CD4-positive, CD25-positive, alpha-beta regulatory T cell (primary cell): ENCODE measurements at regions not wholly inside any gene's neighbourhood (a gene's known extent, or its start where the extent isn't known, plus 50 kb on each side); places are given as distances from the start of the nearest gene placed in this dataset.
A peak's percentile ranks its signal among the peaks of the same experiment; 100 is the strongest.
"Not testable (repeated sequence)": the region's sequence is repeated elsewhere in the genome, so short reads cannot be mapped to it uniquely, and the experiment has no call there.

Experiments
- ATAC-seq, 2 donors: fragments of 150-1000 bp; cut with Tn5 transposase; one replicate each; pipeline ENCODE4 v1.10.0; 2021; ENCODE audit warnings: low read depth in 2 of 2, moderate number of reproducible peaks in 2 of 2, moderate library complexity in 1 of 2
- DNase-seq, 3 donors: peaks; one replicate each; pipeline versions ENCODE4 v3.0.0 to v3.0.0-alpha.2; 2012 to 2022; ENCODE audit warnings: mixed read lengths in 1 of 3
- H3K27ac ChIP-seq: one replicate; pipeline ENCODE4 v1.7.0; 2013; ENCODE audit warnings: mild to moderate bottlenecking, low read length; ENCODE audit not compliant: insufficient read depth, poor library complexity, severe bottlenecking
- H3K27me3 ChIP-seq: one replicate; pipeline ENCODE4 v1.7.0; 2013; ENCODE audit warnings: low read length; ENCODE audit not compliant: control insufficient read depth, insufficient read depth
- H3K36me3 ChIP-seq: one replicate; pipeline ENCODE4 v1.7.0; 2013; ENCODE audit warnings: mild to moderate bottlenecking, low read length, moderate library complexity; ENCODE audit not compliant: control insufficient read depth, insufficient read depth
- H3K4me1 ChIP-seq: 2 replicates; pipeline ENCODE4 v1.7.0; 2013; ENCODE audit warnings: mild to moderate bottlenecking, low read length; ENCODE audit not compliant: insufficient read depth, control insufficient read depth, poor library complexity, severe bottlenecking
- H3K4me3 ChIP-seq: one replicate; pipeline ENCODE4 v1.7.0; 2013; ENCODE audit warnings: low read depth, mild to moderate bottlenecking, low read length, moderate library complexity
- H3K9me3 ChIP-seq, 2 experiments: 1 replicate in 1 of 2; 2 replicates in 1 of 2; pipeline ENCODE4 v1.7.0; 2013; ENCODE audit warnings: low read length in 2 of 2, mild to moderate bottlenecking in 1 of 2, moderate library complexity in 1 of 2; ENCODE audit not compliant: control insufficient read depth in 2 of 2
- H3K27ac Mint-ChIP-seq, 3 donors: one replicate each; pipeline ENCODE4 v1.8.0; 2020 to 2022; ENCODE audit warnings: mild to moderate bottlenecking in 3 of 3, mixed read lengths in 3 of 3, moderate library complexity in 2 of 3
- H3K27me3 Mint-ChIP-seq: one replicate; pipeline ENCODE4 v1.8.0; 2022; ENCODE audit warnings: mild to moderate bottlenecking, mixed read lengths
- H3K36me3 Mint-ChIP-seq: one replicate; pipeline ENCODE4 v1.8.0; 2020; ENCODE audit warnings: mixed read lengths
- H3K4me1 Mint-ChIP-seq, 4 donors: one replicate each; pipeline ENCODE4 v1.8.0; 2020 to 2022; ENCODE audit warnings: mixed read lengths in 4 of 4, mild to moderate bottlenecking in 1 of 4
- H3K4me3 Mint-ChIP-seq, 4 donors: one replicate each; pipeline ENCODE4 v1.8.0; 2020 to 2022; ENCODE audit warnings: mild to moderate bottlenecking in 4 of 4, mixed read lengths in 4 of 4, moderate library complexity in 3 of 4
- H3K9me3 Mint-ChIP-seq, 7 donors: one replicate each; pipeline ENCODE4 v1.8.0; 2020 to 2022; ENCODE audit warnings: mixed read lengths in 7 of 7, mild to moderate bottlenecking in 3 of 7, moderate library complexity in 2 of 7

GRCh38 chr1:143672983-143673382, 298.8 kb downstream of the FAM72C start:
- no peaks in the 10 kb centered on the region for H3K4me1 ChIP-seq
- H3K4me1 Mint-ChIP-seq, result peaks cover 0 to 5% (median under 1%) of the 10 kb centered on the region in 4 donors
- H3K9me3 ChIP-seq, result no peaks in the 10 kb centered on the region
- H3K27me3 Mint-ChIP-seq, result peaks cover 19% of the 10 kb centered on the region
- H3K9me3 Mint-ChIP-seq, result peaks cover 0 to 17% (median 4%) of the 10 kb centered on the region in 7 donors
- ATAC-seq, result no peak
- H3K27me3 ChIP-seq, result peaks cover 3% of the 10 kb centered on the region
- H3K36me3 ChIP-seq, result no peaks in the 10 kb centered on the region
- no peaks in the 10 kb centered on the region for H3K36me3 Mint-ChIP-seq
- H3K4me3 Mint-ChIP-seq, result no peak overlapping the region
- H3K27ac ChIP-seq, result no peak overlapping the region
- H3K27ac Mint-ChIP-seq, result no peak overlapping the region
- DNase-seq, result no peak
- no peak overlapping the region for H3K4me3 ChIP-seq

- Histone ChIP-seq H3K27ac (no peak overlapping the region), H3K27me3 (peaks cover 8% of the 10 kb centered on the region), H3K9me3 (no peaks in the 10 kb centered on the region), H3K36me3 (no peaks in the 10 kb centered on the region), H3K4me3 (no peak overlapping the region), H3K4me1 (no peaks in the 10 kb centered on the region)
- Mint-ChIP-seq H3K4me1 (no peaks in the 10 kb centered on the region), H3K9me3 (peaks cover 0 to 13% (median 7%) of the 10 kb centered on the region in 7 donors), H3K4me3 (no peak overlapping the region), H3K27ac (no peak overlapping the region), H3K36me3 (no peaks in the 10 kb centered on the region), H3K27me3 (peaks cover 33% of the 10 kb centered on the region)
- ATAC-seq, result no peak
- no peak for DNase-seq
Observed at GRCh38 chr1:143667730-143668129, 304.1 kb downstream of the FAM72C start.

- Mint-ChIP-seq H3K27ac (no peak overlapping the region), H3K27me3 (peaks cover 38% of the 10 kb centered on the region), H3K4me3 (no peak overlapping the region), H3K36me3 (no peaks in the 10 kb centered on the region), H3K9me3 (peaks cover 0 to 13% (median 7%) of the 10 kb centered on the region in 7 donors), H3K4me1 (peaks cover 0 to 4% (median under 1%) of the 10 kb centered on the region in 4 donors)
- Histone ChIP-seq H3K4me1 (no peaks in the 10 kb centered on the region), H3K9me3 (no peaks in the 10 kb centered on the region), H3K4me3 (no peak overlapping the region), H3K27ac (no peak overlapping the region), H3K27me3 (peaks cover 8% of the 10 kb centered on the region), H3K36me3 (no peaks in the 10 kb centered on the region)
- no peak for DNase-seq
- ATAC-seq, result no peak
Observed at GRCh38 chr1:143666851-143667250, 304.9 kb downstream of the FAM72C start.

- Mint-ChIP-seq H3K4me3 (no peak overlapping the region), H3K4me1 (peaks cover 0 to 5% (median 3%) of the 10 kb centered on the region in 4 donors), H3K36me3 (no peaks in the 10 kb centered on the region), H3K9me3 (peaks cover 0 to 13% (median 7%) of the 10 kb centered on the region in 7 donors), H3K27me3 (peaks cover 50% of the 10 kb centered on the region), H3K27ac (no peak overlapping the region)
- Histone ChIP-seq H3K4me1 (no peaks in the 10 kb centered on the region), H3K27ac (no peak overlapping the region), H3K9me3 (no peaks in the 10 kb centered on the region), H3K4me3 (no peak overlapping the region), H3K27me3 (peaks cover 8% of the 10 kb centered on the region), H3K36me3 (no peaks in the 10 kb centered on the region)
- ATAC-seq (no peak), DNase-seq (no peak)
Observed at GRCh38 chr1:143665606-143666005, 306.2 kb downstream of the FAM72C start.

DNA sequence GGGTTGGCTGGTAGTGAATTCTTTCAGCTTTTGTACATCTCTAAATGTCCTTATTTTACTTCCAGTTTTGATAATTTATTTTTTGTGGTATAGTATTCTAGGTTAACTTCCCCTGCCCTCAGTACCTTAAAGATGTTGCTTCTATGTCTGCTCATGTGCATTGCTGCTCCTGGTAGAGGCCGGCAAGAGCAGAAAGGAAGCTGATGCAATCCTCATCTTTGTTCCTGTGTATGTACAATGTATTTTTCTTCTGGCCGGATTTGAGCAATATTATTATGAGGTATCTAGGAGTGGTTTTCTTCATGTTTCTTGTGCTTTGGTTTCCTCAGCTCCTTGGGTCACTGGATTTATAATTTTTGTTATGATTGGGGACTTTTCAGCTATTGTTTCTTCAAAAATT, 308.7 kb downstream of the FAM72C start:
- not testable (repeated sequence) for H3K4me3 Mint-ChIP-seq, H3K27ac ChIP-seq, H3K36me3 ChIP-seq, H3K9me3 Mint-ChIP-seq, H3K36me3 Mint-ChIP-seq, H3K4me3 ChIP-seq, ATAC-seq, DNase-seq, H3K9me3 ChIP-seq, H3K4me1 ChIP-seq, H3K4me1 Mint-ChIP-seq, H3K27ac Mint-ChIP-seq, H3K27me3 ChIP-seq
- peaks cover 59% of the 10 kb centered on the region for H3K27me3 Mint-ChIP-seq

DNA sequence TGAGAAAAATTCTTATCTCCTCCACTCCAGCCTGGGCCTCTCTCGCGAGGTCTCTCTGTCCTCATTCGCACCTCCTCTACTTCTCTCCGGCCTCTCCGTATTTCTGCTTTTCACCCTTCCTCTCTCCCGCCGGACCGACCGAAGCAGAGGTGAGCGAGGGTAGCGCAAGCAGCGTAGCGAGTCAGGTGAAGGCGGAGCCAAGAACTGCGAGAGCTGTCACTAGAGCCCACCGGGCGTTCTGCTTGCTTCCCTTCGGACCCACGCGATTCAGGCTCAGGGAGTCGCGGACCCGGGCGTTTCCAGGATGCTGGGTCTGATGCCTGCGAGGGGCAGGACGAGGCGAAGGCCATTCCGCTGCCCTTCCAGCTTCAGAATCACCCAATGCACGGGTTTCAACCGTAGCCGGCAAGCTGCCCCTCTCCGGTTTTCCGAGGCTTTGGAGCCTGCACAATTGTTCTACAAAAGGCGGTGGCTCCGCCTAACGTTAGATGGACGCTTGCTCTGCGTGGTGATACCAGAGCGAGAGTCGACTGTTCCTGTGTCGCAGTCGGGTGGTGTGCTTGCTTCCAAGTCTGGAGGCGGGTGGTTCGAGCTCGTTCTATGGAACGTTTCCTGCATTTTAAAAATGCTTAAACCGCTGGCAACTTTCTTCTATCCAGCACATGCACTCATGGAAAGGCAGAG, 310.2 kb downstream of the FAM72C start:
- Histone ChIP-seq H3K36me3 (no peaks in the 10 kb centered on the region), H3K4me3 (no peak overlapping the region), H3K27me3 (peaks cover 5% of the 10 kb centered on the region), H3K9me3 (no peaks in the 10 kb centered on the region), H3K27ac (no peak overlapping the region), H3K4me1 (no peaks in the 10 kb centered on the region)
- peaks cover 61% of the 10 kb centered on the region for H3K27me3 Mint-ChIP-seq
- H3K4me3 Mint-ChIP-seq, result peak overlapping the region in 1 of 4 donors; percentile 57
- peaks cover 0 to 9% (median 3%) of the 10 kb centered on the region in 7 donors for H3K9me3 Mint-ChIP-seq
- DNase-seq (no peak), ATAC-seq (no peak)
- peaks cover 0 to 5% (median 3%) of the 10 kb centered on the region in 4 donors for H3K4me1 Mint-ChIP-seq
- H3K27ac Mint-ChIP-seq, result no peak overlapping the region
- H3K36me3 Mint-ChIP-seq, result no peaks in the 10 kb centered on the region

DNA sequence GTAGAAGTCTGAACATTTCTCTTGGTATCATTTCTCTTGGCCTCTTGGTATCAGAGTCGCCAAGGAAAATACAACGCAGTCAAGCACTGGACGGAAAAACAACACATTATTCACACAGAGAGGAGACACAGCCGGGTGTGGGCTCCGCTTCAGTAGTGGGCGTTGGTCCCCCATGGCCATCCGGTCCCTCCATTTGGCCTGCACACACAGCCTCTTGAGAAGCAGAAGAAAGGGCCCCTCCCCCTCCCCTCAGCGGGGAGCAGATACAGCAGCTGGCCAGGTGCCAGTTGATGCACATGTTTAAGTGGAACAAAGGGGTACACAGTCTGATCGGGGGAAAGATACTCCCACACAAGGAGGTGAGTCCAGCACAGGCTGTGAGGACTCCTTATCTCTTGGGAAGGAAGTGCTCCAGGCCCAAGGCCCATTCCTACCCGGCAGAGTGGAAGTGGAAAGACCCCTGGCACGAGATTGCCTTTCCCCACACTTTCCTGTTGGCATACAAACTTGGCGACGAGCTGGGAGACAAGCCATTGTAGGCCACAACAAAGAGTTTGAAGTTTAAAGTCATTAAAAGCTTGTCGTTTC, 311.3 kb downstream of the FAM72C start:
- H3K27me3 ChIP-seq, result peaks cover 5% of the 10 kb centered on the region
- Mint-ChIP-seq H3K4me1 (peaks cover 0 to 5% (median 3%) of the 10 kb centered on the region in 4 donors), H3K27ac (no peak overlapping the region), H3K9me3 (peaks cover 0 to 14% (median 5%) of the 10 kb centered on the region in 7 donors), H3K36me3 (peaks cover 3% of the 10 kb centered on the region), H3K27me3 (peaks cover 65% of the 10 kb centered on the region), H3K4me3 (no peak overlapping the region)
- ATAC-seq (no peak), DNase-seq (no peak)
- H3K27ac ChIP-seq, result no peak overlapping the region
- H3K4me3 ChIP-seq, result no peak overlapping the region
- H3K9me3 ChIP-seq, result peaks cover 0 to 1% of the 10 kb centered on the region in 2 experiments
- no peaks in the 10 kb centered on the region for H3K36me3 ChIP-seq
- H3K4me1 ChIP-seq, result no peaks in the 10 kb centered on the region

DNA sequence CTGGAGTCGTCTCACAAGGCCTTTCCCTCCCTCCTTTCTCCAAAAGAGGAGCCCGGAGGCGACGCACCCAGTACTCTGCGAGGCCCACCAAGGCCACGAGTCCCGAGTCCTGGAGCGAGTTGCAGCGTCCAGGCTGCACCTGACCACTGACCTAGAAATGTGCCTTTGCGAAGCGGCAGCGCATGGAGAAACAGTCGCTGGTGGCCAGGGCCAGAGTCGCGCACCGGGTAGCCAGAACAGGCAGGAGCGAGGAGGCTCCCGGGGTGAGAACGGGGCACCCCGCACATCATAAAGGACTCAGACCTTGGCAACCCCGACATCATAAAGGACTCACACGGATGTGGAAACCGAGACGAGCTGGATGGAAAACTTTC, 318.4 kb downstream of the FAM72C start:
- peaks cover 0 to 1% of the 10 kb centered on the region in 2 experiments for H3K9me3 ChIP-seq
- no peak overlapping the region for H3K4me3 Mint-ChIP-seq
- no peaks in the 10 kb centered on the region for H3K4me1 Mint-ChIP-seq
- H3K36me3 ChIP-seq, result no peaks in the 10 kb centered on the region
- no peaks in the 10 kb centered on the region for H3K4me1 ChIP-seq
- H3K36me3 Mint-ChIP-seq, result peaks cover 4% of the 10 kb centered on the region
- peaks cover 0 to 15% (median 6%) of the 10 kb centered on the region in 7 donors for H3K9me3 Mint-ChIP-seq
- DNase-seq, result no peak
- H3K27me3 ChIP-seq, result peaks cover 2% of the 10 kb centered on the region
- H3K27ac Mint-ChIP-seq, result no peak overlapping the region
- no peak for ATAC-seq
- peaks cover 75% of the 10 kb centered on the region for H3K27me3 Mint-ChIP-seq
- H3K27ac ChIP-seq, result no peak overlapping the region
- no peak overlapping the region for H3K4me3 ChIP-seq
